ENCODE measurements at regions not wholly inside any gene's neighbourhood (a gene's known extent, or its start where the extent isn't known, plus 50 kb on each side); places are given as distances from the start of the nearest gene placed in this dataset.

DNA sequence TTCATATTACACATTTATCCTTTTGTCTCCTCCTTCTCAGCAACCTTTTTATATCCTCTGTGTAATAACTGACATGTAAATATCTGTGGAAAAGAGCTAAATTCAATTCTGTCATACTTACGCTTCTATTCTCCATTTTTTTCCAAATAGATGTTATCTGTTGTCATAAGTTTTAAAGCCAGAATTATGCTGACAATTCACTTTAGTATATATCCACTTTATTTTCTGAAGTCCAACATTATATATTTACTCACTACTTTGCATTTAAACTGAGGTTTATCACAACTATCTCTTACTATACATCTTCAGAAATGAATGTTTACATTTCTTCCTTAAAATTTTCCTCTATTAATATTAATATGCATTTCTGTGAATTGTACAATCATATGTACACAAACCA lies 247.9 kb upstream of the PCDH10 start:
- TF ChIP-seq, protein P1, sequence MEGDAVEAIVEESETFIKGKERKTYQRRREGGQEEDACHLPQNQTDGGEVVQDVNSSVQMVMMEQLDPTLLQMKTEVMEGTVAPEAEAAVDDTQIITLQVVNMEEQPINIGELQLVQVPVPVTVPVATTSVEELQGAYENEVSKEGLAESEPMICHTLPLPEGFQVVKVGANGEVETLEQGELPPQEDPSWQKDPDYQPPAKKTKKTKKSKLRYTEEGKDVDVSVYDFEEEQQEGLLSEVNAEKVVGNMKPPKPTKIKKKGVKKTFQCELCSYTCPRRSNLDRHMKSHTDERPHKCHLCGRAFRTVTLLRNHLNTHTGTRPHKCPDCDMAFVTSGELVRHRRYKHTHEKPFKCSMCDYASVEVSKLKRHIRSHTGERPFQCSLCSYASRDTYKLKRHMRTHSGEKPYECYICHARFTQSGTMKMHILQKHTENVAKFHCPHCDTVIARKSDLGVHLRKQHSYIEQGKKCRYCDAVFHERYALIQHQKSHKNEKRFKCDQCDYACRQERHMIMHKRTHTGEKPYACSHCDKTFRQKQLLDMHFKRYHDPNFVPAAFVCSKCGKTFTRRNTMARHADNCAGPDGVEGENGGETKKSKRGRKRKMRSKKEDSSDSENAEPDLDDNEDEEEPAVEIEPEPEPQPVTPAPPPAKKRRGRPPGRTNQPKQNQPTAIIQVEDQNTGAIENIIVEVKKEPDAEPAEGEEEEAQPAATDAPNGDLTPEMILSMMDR (IDR thresholded peaks at IDR 0.05): no peak
- TF ChIP-seq POLR2A (IDR thresholded peaks at IDR 0.05): no peak

DNA sequence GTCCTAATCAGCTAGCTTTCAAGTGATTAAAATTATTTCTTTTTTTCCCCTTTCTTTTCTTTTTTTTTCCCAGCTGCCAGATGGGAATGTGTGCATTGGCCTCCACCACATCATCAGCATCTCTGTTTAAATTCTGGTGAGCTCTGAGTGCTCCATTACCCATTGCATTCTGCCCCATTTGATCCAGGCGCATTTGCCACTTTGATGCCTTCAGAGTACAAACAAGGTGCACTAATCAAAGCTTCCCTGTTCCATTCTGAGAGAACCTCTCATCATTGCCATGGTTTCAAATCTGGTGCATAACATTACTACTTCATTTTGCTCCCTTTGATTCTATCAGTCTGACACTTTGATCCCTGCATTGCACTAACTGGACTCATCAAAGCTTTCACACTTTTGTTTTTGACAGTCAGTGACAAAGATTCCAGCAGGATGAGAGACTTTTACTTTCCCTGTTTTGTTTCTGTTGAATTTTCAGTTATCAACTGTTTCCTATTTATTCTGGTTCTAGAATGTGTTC lies 238.8 kb upstream of the PCDH10 start:
- Histone ChIP-seq H3K36me3 (no peaks in the 10 kb centered on the region), H3K4me1 (no peaks in the 10 kb centered on the region), H3K27ac (no peak overlapping the region), H3K4me3 (no peak overlapping the region), H3K9me3 (no peaks in the 10 kb centered on the region), H3K27me3 (no peaks in the 10 kb centered on the region)
- TF ChIP-seq POLR2A (IDR thresholded peaks at IDR 0.05): no peak
- TF ChIP-seq, protein P1 (IDR thresholded peaks at IDR 0.05): no peak
- no peak for DNase-seq
- WGBS, 2 donors: 67 to 83% methylated on average over 1 of the region's 1 CpG
- intact Hi-C loops (cut with DNase I): no loop called here

More for the DNA sequence above, 247.9 kb upstream of the PCDH10 start:
- H3K4me3 ChIP-seq: no peak overlapping the region
- H3K36me3 ChIP-seq: no peaks in the 10 kb centered on the region
- WGBS, 2 donors: 73 to 74% methylated on average over 1 of the region's 1 CpG
- no peak for DNase-seq
- H3K4me1 ChIP-seq: no peaks in the 10 kb centered on the region
- H3K27me3 ChIP-seq: no peaks in the 10 kb centered on the region
- intact Hi-C loops (cut with DNase I): no loop called here
- no peaks in the 10 kb centered on the region for H3K9me3 ChIP-seq
- no peak overlapping the region for H3K27ac ChIP-seq

GRCh38 chr4:132918096-132918495 lies 231.0 kb upstream of the PCDH10 start:
- no peak overlapping the region for H3K27ac ChIP-seq
- no peak for DNase-seq

GRCh38 chr4:132923516-132923915 lies 225.6 kb upstream of the PCDH10 start:
- intact Hi-C loops (cut with DNase I): no loop called here
- Histone ChIP-seq H3K36me3 (no peaks in the 10 kb centered on the region), H3K27ac (no peak overlapping the region), H3K4me3 (no peak overlapping the region), H3K9me3 (no peaks in the 10 kb centered on the region), H3K27me3 (no peaks in the 10 kb centered on the region), H3K4me1 (no peaks in the 10 kb centered on the region)
- no peak for DNase-seq
- TF ChIP-seq POLR2A (IDR thresholded peaks at IDR 0.05): no peak
- TF ChIP-seq, protein P1 (IDR thresholded peaks at IDR 0.05): no peak
- 34 to 45% methylated on average over 3 of the region's 3 CpGs for WGBS, 2 donors

More at GRCh38 chr4:132918096-132918495, 231.0 kb upstream of the PCDH10 start:
- Histone ChIP-seq H3K9me3 (no peaks in the 10 kb centered on the region), H3K27me3 (no peaks in the 10 kb centered on the region), H3K36me3 (no peaks in the 10 kb centered on the region), H3K4me1 (no peaks in the 10 kb centered on the region), H3K4me3 (no peak overlapping the region)
- WGBS, 2 donors: 38 to 67% methylated on average over 1 of the region's 1 CpG
- intact Hi-C loops (cut with DNase I): no loop called here
- no peak for TF ChIP-seq POLR2A (IDR thresholded peaks at IDR 0.05)
- TF ChIP-seq, protein P1 (IDR thresholded peaks at IDR 0.05): no peak

DNA sequence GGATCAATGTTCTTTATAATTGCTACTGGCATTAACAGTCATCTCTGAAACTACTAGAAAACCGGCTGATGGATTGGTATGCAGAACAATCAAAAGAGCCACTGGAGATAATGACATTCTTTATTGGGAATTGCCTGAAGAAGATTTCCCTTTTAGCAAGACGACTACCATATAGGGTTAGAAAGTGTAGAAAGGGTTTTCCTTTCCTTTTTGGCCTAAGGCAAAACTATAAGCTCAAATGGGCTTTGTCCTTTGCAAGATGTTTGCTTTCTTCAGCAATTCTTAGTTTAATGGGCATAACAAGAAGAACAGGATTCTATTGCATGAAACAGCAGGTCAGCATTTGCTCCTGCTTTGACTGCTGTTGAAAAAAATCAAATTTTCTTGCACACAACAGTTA lies 214.2 kb upstream of the PCDH10 start:
- intact Hi-C loops (cut with DNase I): no loop called here
- no peak for TF ChIP-seq POLR2A (IDR thresholded peaks at IDR 0.05)
- TF ChIP-seq, protein P1 (IDR thresholded peaks at IDR 0.05): no peak
- 18 to 19% methylated on average over 2 of the region's 2 CpGs for WGBS, 2 donors
- no peak for DNase-seq
- Histone ChIP-seq H3K4me1 (no peaks in the 10 kb centered on the region), H3K27ac (no peak overlapping the region), H3K27me3 (no peaks in the 10 kb centered on the region), H3K4me3 (no peak overlapping the region), H3K36me3 (no peaks in the 10 kb centered on the region), H3K9me3 (peaks cover 0 to 5% (median 0%) of the 10 kb centered on the region in 3 donors)

Measured in esophagus squamous epithelium (tissue), 5 donors.